ENCODE measurements at regions not wholly inside any gene's neighbourhood (a gene's known extent, or its start where the extent isn't known, plus 50 kb on each side); places are given as distances from the start of the nearest gene placed in this dataset.

DNA sequence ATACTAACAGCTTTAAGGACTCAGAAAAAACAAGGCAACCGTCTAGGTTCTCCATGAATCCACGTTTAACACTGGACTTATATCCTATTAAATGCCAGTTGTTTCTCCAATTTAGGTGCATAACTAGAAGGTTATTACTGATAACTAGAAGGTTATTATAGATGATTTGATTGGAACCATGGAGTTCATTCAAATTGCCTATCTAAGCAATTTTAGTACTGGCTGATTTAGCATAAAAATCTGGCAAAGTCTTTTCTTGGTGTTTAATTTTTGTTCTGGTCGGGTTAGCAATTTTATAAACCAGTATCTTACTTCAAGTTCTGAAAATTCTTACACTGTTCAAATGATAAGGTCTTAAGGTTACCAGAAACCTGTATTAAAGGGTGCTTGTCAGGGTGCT is 672.8 kb upstream of the GNPDA2 start:
- no peaks in the 10 kb centered on the region for H4K20me1 ChIP-seq (ENCODE audit: insufficient read depth)

DNA sequence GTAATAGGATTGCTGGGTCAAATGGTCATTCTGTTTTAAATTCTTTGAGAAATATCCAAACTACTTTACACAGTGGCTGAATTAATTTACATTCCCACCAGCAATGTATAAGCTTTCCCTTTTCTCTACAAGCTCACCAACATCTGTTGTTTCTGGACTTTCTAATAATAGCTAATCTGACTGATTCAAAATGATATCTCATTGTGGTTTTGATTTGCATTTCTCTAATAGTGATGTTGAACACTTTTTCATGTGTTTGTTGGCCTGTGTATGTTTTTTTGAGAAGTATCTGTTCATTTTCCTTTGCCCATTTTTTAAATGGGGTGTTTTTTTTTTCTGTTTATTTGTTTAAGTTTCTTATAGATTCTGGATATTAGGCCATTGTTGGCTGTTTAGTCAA is 659.0 kb upstream of the GNPDA2 start:
- Histone ChIP-seq H3K27me3 (ENCODE audit: insufficient read depth, low read depth, low read length) (no peaks in the 10 kb centered on the region), H3K27ac (ENCODE audit: low read length) (no peak overlapping the region), H3K9me3 (ENCODE audit: low read length) (peaks cover 2% of the 10 kb centered on the region), H2AFZ (ENCODE audit: low read depth, low read length) (no peak overlapping the region), H3K4me2 (ENCODE audit: low read length) (no peak overlapping the region), H3K36me3 (ENCODE audit: insufficient read depth, low read length) (no peaks in the 10 kb centered on the region), H3K4me3 (ENCODE audit: low read length) (no peak overlapping the region), H3F3A (ENCODE audit: insufficient read depth, low read length, poor library complexity, severe bottlenecking) (no peaks in the 10 kb centered on the region), H3K79me2 (replicated peaks; ENCODE audit: insufficient read depth, low read length) (no peaks in the 10 kb centered on the region), H4K20me1 (ENCODE audit: insufficient read depth) (no peaks in the 10 kb centered on the region), H3K9me2 (ENCODE audit: insufficient read depth, low read length) (no peaks in the 10 kb centered on the region), H3K9ac (ENCODE audit: low read length) (no peak overlapping the region)
- TF ChIP-seq TAF1 (IDR thresholded peaks at IDR 0.05; ENCODE audit: low read depth) = no peak
- no peak for TF ChIP-seq RAD21 (conservative IDR thresholded peaks at IDR 0.05)
- TF ChIP-seq EZH2 (IDR thresholded peaks at IDR 0.05; ENCODE audit: borderline replicate concordance, insufficient read depth, low read length, poor library complexity, severe bottlenecking) = no peak
- TF ChIP-seq POLR2AphosphoS5 (IDR thresholded peaks at IDR 0.05) = no peak
- TF ChIP-seq SMC3 (conservative IDR thresholded peaks at IDR 0.05; ENCODE audit: poor library complexity) = no peak
- no peak for TF ChIP-seq EP300 (conservative IDR thresholded peaks at IDR 0.05; ENCODE audit: poor library complexity, severe bottlenecking)
- TF ChIP-seq REST (IDR thresholded peaks at IDR 0.05; ENCODE audit: borderline replicate concordance) = no peak
- TF ChIP-seq, protein P1, sequence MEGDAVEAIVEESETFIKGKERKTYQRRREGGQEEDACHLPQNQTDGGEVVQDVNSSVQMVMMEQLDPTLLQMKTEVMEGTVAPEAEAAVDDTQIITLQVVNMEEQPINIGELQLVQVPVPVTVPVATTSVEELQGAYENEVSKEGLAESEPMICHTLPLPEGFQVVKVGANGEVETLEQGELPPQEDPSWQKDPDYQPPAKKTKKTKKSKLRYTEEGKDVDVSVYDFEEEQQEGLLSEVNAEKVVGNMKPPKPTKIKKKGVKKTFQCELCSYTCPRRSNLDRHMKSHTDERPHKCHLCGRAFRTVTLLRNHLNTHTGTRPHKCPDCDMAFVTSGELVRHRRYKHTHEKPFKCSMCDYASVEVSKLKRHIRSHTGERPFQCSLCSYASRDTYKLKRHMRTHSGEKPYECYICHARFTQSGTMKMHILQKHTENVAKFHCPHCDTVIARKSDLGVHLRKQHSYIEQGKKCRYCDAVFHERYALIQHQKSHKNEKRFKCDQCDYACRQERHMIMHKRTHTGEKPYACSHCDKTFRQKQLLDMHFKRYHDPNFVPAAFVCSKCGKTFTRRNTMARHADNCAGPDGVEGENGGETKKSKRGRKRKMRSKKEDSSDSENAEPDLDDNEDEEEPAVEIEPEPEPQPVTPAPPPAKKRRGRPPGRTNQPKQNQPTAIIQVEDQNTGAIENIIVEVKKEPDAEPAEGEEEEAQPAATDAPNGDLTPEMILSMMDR (IDR thresholded peaks at IDR 0.05; ENCODE audit: poor library complexity, severe bottlenecking) = no peak
- no peak for TF ChIP-seq MXI1 (conservative IDR thresholded peaks at IDR 0.05; ENCODE audit: poor library complexity, severe bottlenecking)

More for the DNA sequence above, 672.8 kb upstream of the GNPDA2 start:
- Histone ChIP-seq H3K27me3 (ENCODE audit: insufficient read depth, low read depth, low read length) (no peaks in the 10 kb centered on the region), H2AFZ (ENCODE audit: low read depth, low read length) (no peak overlapping the region), H3F3A (ENCODE audit: insufficient read depth, low read length, poor library complexity, severe bottlenecking) (no peaks in the 10 kb centered on the region), H3K79me2 (replicated peaks; ENCODE audit: insufficient read depth, low read length) (no peaks in the 10 kb centered on the region), H3K9me2 (ENCODE audit: insufficient read depth, low read length) (no peaks in the 10 kb centered on the region), H3K9me3 (ENCODE audit: low read length) (no peaks in the 10 kb centered on the region), H3K27ac (ENCODE audit: low read length) (no peak overlapping the region), H3K4me2 (ENCODE audit: low read length) (no peak overlapping the region), H3K9ac (ENCODE audit: low read length) (no peak overlapping the region), H3K4me3 (ENCODE audit: low read length) (no peak overlapping the region), H3K36me3 (ENCODE audit: insufficient read depth, low read length) (no peaks in the 10 kb centered on the region)
- TF ChIP-seq REST (IDR thresholded peaks at IDR 0.05; ENCODE audit: borderline replicate concordance) = no peak
- TF ChIP-seq EZH2 (IDR thresholded peaks at IDR 0.05; ENCODE audit: borderline replicate concordance, insufficient read depth, low read length, poor library complexity, severe bottlenecking) = no peak
- no peak for TF ChIP-seq POLR2AphosphoS5 (IDR thresholded peaks at IDR 0.05)
